Activated T-cell treated with anti-CD3 and anti-CD28 coated beads, Interleukin-2, amount 50 U/mL, for 48 hours (primary cell): ENCODE measurements at regions not wholly inside any gene's neighbourhood (a gene's known extent, or its start where the extent isn't known, plus 50 kb on each side); places are given as distances from the start of the nearest gene placed in this dataset.

Experiments
- DNase-seq, 2 experiments: peaks; one replicate each; pipeline ENCODE4 v3.0.0-alpha.2; 2020

DNA sequence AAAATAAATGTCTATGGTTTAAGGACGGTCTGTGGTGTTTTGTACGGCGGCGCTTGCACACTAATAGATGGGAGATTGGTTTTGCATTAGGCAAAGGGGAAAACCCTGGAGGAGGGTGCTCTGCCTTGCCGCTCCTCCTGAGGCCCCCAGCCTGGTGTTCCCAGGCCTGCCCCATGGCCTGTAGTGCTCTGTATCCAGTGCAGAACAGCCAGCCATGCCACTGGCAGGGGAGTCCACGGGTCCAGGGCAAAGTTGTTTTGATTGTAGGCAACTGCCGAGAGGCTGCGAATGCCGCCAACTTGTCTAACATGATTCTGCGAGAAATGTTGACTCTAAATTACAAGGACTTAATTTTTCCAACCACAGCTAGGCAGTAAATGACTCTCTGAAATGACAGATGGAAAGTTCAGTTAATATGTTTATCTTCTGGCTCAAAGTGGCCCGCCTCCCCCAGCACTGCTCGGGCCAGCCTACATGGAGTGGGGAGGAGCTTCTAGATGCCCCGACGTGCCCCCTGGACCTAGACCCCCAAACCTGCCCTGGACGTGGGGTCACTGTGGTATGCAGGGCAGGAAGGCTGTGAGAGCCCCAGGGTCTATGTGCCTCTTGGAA, 104.6 kb upstream of the GDF10 start:
- peak; percentile 60 to 67 for DNase-seq

DNA sequence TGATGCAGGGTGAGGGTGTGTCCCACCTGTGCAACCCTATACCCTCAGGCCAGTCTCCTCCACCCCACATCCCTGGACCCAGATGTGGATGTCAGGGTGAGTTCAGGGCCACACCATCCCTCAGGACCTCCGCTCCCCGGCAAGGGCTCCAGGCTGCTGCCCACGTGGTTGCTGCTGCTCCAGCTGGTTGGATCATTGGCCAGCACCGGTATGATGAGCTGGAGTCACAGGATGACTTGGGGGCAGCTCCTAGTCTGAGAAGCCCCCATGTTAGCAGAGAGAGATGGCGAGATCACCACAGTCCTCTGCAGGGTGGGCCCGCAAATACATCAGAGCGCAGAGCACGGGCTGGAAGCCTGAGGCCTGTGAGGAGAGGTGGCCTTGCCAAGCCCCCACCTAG, 103.3 kb upstream of the GDF10 start:
- DNase-seq = no peak

DNA sequence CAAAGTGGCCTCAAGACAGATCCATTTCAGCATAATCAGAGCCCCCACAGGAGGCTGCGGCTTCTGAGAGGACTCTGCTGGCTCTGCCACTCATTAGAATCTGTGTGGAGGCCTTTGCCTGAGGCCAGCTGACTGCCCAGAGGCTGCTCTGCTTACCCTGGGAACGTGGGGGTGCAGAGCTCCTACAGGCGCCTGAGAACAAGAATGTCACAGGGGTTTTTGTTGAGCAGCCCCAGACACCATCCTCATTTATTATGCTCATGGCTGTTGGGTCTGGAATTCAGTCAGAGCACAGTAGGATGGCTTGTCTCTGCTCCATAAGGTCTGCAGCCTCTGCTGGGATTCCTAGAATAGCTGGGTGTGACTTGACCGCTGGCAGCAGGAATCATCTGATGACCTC, 101.8 kb upstream of the GDF10 start:
- DNase-seq = no peak

DNA sequence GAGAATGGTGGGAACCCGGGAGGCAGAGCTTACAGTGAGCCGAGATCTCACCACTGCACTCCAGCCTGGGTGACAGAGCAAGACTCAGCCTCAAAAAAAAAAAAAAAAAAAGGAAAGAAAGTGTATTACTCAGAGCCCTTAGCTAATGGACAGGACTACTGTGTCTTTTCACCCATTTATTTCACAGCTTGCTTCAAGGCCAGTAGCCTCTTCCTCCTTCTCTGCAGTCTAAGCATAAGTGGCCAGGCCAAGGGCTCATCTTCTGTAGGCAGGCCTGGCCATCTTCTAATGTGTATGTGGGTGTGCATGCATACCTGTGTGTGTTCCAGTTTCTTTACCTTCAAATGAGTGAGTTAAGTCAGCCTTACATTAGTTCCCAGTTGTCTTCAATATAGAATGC, 94.8 kb upstream of the GDF10 start:
- no peak for DNase-seq

DNA sequence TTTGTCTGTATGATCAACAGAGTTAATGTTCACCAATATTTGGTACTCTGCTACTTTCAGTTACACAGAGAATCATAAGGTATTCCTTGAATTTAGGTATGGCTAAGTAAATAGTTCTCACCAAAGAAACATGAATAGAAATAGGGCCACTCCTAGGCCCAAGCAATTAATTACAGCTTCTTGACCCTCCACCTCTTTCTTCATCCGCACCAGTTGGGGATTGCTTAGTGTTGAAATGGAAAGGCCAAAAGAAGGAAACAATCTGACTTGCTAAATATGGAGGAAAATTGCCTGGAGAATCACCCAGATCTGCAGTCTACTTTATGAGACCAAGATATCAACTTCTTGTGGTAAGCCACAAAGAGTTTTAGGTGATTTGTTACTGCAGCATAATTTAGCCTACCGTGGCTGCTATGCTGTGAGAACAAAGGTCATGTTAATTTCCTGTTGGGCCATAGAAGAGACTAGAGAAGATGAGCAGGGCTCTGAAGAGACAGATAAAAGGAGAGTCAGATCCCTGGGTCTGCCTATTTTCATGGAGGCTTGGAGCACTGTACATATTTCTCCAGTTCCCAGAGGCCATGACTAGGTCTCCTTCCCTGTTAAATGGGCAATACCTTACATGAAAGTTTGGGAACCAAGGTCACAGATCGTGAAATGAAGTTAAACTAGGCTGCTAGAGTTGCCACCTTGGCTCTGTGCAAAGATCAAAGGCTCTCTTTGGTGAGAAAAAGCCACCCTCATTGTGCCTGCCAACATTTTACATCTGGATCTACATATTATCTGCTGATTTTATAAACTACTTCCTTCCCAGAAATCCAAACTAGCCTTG, 93.3 kb upstream of the GDF10 start:
- peak in 1 of 2 experiments; percentile 16 for DNase-seq

DNA sequence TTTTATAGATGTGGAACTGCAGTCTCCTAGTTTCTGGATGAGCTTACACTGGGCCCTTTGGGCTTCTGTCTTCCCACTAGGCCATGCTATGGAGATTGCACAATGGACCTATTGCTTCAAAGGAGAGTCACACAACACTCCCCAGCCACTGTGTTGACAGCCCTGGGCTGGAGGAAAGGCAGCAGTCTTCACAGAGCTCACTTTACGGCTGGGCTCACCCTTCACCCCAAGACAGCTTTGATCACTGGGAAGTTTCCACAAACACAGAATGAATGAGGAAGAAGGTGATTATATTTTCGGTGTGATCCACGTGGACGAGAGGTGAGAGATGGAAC, 92.7 kb upstream of the GDF10 start:
- peak; percentile 35 to 37 for DNase-seq

DNA sequence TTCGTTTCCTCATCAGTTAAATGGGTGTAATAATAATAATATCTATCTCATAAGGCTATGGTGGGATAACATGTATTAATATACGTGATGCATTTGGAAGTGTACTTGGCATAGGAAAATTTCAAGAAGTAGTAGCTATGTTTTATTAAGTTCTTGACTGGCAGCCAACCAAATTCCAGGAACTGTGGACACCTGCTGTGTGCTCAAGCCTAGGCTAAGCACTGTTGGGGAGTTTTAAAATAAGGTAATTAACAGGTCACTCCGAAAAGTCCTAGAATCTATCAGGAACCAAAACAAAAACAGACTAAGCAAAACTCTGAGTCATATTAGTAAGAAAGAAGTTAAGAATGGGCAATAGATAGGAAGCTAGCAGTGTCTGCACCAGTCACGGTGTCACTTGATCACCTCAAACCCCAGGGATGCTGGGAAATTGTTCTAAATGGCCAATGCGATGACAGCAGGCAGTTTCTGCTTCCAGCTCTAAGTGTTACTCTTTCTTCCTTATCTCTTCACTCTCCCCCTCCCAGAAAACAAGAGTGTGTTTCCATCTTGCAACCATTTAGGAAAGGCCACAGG, 92.0 kb upstream of the GDF10 start:
- peak in 1 of 2 experiments; percentile 13 for DNase-seq

DNA sequence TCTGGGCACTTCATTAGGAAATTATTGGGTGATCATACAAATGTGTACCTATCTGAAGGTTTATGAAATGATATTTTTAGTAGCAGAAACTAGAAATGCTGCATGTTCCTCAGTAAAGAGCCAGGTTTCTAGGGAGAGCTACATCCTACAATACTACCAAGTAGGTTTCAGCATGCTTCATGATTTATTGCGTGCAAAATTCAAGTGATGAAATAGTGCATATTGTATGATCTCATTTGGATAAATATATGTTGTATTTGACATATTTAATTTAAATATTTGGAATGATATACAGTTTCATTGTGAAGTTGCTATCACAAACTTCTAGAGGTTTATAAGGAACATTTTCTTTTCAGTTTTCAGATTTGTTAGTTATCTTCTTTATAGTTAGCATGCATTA, 90.5 kb upstream of the GDF10 start:
- no peak for DNase-seq

DNA sequence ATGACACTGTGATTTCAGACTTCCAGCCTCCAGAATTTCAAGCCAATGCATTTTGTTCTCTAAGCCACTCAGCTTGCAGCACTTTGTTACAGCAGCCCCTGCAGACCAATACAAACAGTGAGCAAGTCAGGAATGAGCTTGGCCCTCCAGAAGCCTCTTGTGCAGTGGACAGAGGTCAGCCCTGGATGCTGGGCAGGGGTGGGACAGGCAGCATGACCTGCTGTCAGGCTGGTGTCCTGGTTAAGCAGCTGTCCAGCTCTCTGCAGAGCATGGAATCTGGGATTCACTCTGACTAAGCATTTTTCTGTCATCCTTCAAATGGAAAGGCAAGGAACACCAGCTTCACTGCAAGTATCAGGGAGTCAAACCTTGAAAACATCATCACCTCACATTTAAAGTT, 85.5 kb upstream of the GDF10 start:
- no peak for DNase-seq

DNA sequence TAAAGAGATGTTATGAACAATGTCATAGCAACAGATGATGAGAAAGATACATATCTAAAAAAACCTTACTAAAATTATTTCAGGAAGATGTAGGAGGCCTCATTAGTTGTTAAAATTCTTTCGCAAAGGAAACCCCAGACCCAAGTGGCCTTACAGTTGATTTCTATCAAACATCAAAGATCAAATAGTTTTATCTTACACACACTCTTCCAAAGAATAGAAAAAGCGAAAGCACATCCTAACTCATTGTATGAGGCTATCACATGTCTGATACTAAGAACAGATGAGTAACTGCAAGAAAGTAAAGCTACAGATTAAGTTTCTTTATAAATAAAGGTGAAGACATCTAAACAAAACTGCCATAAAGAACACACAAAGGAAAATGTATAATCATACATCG, 82.9 kb upstream of the GDF10 start:
- no peak for DNase-seq

DNA sequence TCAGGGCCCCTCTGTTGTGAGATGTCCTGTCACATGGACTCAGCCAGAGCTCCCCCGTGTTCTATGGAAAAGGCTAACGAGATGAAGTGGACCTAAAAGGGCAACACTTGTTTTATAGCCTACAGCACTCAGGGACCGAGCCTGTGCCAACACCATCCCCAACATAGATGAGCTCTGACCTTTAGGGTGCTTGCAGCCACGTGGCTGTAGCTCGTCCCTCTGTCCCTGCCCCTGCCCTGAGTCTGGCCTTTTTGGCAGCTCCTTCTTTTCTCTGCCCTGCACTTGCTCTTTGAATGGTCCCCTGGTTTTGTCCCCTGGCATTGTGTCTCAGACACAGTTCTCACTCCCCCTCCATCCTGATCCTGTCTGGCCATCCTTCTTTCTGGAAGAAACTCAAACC, 81.2 kb upstream of the GDF10 start:
- DNase-seq = no peak

DNA sequence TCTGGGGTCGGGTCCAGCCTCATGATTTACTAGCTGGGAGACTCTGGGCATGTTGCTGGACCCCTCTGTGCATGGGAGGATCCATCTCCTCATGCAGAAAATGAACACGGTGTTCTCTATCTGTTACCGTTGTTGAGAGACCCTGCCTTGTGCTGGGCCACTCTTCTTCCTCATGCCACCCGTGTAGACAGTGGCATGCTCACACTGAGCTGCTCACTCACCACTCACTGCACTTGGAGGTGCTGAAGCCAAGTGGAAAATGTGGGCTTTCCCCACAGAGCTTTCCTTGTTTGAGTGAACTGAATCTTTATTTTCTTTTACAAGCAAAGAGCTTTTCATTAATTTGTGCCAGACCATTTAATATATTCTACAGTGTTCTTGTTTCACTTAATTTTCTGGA, 77.5 kb upstream of the GDF10 start:
- DNase-seq = no peak

DNA sequence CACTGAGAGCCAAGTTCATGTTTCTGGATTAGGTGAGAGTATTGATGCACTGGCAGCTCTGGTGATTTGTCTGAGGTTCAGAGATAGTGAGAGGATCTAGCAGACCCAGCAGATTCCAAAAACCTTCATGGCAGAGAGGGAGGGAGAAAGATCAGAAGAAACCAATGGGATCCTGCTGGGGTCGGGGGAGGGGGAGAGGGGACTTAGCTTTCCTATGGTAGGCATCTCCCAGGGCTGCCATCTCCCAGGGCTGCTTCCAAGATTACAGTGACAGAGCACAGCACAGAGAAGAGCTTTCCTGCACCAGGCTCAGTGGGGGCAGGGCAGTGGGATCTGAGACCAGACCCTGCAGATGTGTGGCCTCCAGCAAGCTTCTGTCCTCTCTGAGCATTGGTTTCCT, 76.8 kb upstream of the GDF10 start:
- no peak for DNase-seq

DNA sequence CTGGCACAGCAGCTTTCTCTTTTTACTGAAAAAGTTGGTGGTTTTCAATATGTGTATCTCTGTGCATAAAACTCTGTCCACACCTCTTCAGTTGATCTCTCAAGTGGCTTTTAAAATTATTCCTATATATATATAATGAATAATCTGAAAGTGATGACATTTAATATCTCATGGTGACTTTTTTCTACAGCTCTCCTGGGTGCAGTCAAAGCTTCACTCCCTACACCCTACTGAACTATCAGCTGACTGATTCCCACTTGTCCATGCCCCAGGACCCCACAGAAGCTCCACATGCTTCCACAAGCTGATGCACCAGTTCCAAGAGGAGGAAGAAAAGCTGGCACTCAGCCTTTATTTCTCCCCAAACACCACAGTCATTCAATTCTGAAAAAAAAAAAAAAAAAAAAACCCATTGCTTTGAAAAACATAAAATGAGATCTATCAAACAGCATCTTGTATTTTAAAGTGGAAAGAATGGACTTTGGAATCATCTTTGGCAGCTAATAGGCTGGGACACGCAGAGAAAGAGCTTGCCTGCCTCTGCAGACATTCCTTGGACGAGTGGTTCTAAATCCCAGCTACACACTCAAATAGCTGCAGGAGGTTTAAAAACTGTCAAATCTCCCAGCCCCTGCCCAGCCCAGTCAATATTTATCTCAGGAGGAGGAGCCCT, 75.3 kb upstream of the GDF10 start:
- DNase-seq = no peak

DNA sequence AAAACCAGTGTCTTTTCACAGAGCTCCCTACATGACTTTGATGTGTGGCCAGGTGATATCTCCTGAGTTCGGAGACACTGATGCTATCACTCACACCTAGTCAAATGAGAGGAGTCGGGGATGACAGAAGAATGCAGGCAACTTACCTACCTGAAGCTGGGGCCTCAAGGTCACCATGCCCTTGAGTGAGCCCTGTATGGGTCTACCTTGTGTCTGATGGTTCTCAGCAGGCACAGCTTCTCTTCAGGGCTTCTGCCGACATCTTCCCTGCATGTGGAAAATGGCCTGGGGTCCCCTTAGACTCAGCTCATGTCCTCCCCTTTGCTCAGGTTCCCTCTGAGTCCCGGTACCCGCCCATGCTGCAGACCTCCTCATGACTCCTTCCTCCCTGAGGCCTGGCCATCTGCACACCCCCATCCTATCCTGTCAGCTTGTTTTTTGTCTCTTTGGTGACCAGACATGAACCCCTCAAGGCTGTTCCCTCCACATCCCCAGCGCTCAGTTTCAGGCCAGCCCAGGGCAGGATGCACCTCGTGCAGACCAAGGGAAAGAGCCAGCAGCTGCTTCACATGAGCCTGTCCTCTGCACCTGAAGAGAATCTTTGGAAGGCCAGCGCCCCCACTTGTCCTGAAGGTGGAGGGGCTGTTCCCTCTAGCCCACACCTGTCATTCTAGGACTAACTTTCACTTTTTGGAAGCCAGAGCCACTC, 74.6 kb upstream of the GDF10 start:
- no peak for DNase-seq

DNA sequence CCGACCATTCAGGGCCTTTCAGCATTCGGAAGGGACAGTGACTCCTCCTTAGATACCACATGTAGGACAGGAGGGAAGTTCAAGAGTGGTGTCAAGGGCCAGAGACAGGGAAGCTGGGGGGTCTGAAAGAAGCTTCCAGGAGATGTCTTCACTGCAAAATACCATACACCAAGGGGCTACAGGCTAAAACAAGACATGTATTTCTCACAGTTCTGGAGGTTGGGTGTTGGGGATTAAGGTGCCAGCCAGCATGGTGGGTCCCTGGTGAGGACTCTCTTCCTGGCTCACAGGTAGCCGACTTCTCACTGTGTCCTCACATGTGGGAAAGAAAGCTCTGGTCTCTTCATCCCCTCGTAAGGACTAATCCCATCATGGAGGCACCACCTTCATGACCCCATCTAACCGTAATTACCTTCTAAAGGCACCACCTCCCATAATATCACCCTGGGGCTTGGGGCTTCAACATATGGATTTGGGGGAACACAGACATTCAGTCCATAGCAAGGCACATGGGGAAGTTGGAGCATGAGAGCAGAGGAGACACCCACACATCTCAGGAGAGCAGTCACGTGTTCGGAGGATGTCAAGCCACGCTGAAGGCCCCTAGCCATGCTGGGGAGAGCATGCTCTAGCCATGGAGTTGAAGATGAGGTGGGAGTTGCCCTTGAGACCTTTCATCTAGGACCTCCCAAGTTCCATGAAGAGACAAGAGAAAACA, 73.9 kb upstream of the GDF10 start:
- peak in 1 of 2 experiments; percentile 10 for DNase-seq

DNA sequence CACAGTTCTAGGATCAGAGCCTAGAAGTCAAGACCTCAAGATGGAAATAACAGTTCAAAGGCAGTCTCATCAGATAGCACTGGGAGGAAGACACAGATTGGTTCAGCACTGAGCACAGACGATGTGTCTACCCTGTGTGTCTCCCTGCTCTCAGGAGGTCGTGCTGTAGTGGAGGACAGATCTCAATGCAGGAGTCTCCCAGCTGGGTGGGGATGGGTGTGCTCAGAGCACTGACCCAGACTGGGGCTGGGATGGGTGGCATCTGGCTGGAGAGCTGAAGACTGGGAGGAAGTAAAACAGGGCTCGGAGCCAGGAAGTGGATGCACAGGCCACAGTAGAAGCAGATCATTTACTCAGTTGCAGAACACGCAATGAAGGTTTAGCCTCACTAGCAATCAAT, 69.5 kb upstream of the GDF10 start:
- peak; percentile 16 to 17 for DNase-seq

DNA sequence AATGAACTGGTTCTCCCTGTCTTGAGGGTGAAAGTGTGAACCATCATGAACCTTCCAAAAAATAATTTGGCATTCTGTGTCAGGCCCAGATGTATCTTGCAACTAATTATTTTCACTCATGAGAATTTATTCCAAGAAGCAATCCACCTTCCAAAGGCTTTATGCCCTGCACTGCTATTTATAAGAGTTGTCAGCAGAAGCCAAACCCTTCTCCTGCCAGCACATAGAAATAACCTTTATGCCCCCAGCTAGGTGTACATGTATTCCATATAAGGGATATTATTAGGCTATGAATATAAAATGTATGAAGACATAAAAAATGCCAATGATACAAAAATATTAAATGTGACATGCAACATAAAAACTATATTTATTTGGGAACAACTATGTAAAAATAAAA, 69.0 kb upstream of the GDF10 start:
- no peak for DNase-seq

DNA sequence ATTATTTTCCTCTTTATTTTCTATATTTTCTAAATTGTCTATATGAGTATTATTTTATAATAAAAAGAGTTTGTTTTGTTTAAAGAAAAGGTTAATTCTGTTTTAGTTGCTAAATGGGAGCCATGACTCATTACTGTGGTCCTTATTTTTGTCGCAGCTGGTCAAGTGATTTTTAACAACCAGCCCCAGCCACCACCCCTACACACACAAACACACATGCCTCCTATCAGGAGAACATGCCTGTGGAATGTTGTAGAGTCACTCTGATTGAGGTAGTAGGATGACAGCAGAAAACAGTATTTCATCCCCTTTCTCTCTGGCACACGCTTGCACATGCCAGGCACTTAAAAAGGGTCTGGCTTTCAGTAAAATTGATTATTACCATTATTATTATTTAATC, 68.6 kb upstream of the GDF10 start:
- peak in 1 of 2 experiments; percentile 1 for DNase-seq

DNA sequence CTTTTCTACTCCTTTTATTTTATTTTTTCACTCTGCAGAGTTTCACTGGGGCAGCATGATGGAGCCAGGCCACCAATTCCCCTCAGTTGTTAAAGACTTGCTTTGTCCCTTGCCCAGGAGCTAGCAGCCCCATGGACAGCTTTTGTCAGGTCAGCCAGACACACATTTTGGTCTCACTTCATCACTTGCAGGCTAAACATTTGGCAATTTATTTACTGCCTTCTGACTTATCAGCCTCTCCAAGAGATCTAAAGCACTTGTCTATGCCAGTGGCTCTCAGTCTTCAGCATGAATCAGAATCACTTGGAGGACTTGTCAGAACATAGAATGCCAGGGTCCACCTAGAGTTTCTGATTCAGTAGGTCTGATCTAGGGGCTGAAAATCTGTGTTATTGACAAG, 66.4 kb upstream of the GDF10 start:
- no peak for DNase-seq

DNA sequence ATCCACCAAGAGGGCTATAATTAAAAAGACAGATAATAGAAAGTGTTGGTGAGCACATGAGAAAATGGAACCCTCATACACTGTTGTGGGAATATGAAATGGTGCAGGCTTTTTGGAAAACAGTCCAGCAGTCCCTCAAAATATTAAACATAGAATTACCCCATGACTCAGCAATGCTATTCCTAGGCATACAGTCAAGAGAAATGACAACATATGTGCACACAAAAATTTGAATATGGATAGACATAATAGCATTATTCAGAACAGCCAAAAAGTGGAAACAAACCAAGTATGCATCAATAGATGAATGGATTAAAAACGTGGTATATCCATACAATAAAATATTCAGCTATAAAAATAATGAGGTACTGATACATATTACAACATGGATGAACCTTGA, 64.5 kb upstream of the GDF10 start:
- no peak for DNase-seq
